Head of caudate nucleus (tissue), 42 donors: ENCODE measurements at regions not wholly inside any gene's neighbourhood (a gene's known extent, or its start where the extent isn't known, plus 50 kb on each side); places are given as distances from the start of the nearest gene placed in this dataset.
A peak's percentile ranks its signal among the peaks of the same experiment; 100 is the strongest.
"Not testable (repeated sequence)": the region's sequence is repeated elsewhere in the genome, so short reads cannot be mapped to it uniquely, and the experiment has no call there.

ENCODE experiments used
- DNase-seq, 42 donors: peaks; one replicate each; pipeline versions ENCODE4 v3.0.0 to v3.0.0-alpha.2; 2020 to 2021; ENCODE audit warnings: mixed read lengths in 7 of 42
- intact Hi-C: fragments of 100-400 bp; cut with DNase I; formaldehyde crosslinking; loops from one replicate; pipeline ENCODE4 v1.15.0; 2022

GRCh38 chrX:146119074-146119473, 301.4 kb downstream of the SLITRK2 start:
- DNase-seq, intact Hi-C loops: not testable (repeated sequence)

DNA sequence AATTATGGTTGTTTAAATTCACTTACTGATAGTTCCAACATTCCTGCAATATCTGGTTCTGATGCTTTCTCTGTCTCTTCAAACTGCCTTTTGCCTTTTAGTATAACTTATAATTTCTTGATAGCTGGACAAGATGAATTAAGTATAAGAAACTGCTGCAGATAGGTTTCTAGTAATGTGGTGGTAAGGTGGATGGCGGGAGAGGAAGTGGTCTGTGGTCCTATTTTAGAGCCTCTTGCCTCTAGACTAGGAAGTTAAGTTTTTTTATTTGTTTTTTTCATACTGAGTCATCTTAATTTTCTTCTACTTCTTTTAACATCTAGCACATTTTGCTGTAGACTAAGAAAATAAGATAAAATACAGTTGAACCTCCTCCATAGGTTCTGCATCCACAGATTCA, 310.0 kb downstream of the SLITRK2 start:
- intact Hi-C loops, result no loop called here
- no peak for DNase-seq

- intact Hi-C loops, result no loop called here
- no peak for DNase-seq
These were observed 323.6 kb downstream of the SLITRK2 start for GRCh38 chrX:146141221-146141620.

DNA sequence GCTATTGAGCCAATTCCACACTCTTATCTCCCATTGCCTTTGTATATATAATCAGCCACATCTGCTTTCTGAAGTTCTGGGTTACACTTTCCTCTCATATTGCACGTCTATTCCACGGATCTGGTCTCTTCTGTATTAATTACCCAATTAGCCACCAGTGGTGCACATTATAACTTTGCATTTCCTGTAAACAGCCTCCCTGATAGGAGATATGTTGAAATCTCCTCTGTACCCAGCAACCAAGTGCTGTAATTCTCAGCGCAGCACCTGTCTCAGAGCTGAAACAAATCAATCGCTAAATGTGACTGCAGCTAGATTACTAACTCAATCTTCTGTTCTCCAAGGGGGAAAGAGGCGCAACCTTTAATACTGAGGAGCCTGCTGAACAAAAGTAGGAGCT, 326.4 kb downstream of the SLITRK2 start:
- DNase-seq, result no peak
- intact Hi-C loops, result no loop called here

DNA sequence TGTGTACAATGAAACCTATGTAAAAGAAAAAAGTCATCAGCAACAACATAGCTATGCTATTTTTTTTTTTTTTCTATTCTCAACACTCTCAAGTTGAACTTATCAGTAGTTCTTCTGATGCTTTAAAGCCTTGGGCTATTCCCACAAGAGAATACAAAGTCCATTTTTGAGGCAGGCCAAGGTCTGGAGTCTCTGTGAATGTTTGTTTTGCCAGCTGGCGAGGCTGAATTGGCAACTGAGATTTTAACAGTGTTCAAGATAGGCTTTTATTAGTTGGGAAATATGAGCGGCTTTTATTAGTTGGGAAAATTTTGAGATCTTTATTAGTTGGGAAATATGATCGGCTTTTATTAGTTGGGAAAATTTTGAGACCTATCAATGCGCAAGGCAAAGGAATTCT, 336.6 kb downstream of the SLITRK2 start:
- peak in 1 of 42 donors; percentile 1 for DNase-seq
- intact Hi-C loops, result no loop called here

DNA sequence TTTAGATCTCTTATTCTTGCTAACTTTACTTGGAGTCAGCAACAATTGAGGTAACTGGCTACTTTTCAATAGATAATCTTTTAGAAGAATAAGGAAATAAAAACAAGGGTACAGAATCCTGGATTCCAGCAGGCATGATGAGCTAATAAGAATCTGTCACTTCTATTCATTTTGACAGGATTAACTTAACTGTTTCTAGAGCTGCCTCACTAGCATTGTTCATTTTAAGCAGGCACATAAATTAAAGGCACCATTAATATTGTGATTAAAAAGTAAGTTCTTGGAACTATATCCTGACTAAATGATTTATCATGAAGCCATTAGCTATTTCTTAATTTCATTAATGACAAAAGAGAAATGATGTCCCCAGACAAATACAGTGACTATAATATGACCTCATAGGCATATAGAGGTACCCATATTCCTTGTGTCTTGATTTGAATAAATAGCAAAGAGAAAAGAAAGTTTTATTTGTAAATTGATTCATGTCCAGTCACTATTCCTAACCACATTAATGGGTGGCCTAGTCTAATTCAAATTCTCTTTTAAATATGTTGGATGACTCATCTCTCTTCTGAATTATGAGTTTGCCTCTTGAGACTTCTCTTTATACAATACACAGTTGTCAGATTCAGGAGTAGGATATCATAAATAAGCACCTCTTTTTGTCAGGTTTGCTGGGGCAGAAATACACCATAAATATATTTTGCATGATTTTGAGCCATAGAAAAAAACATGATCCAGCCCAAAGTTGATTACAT, 343.0 kb downstream of the SLITRK2 start:
- DNase-seq, result no peak
- intact Hi-C loops, result no loop called here

- DNase-seq, result no peak
- intact Hi-C loops, result no loop called here
These were observed 356.1 kb downstream of the SLITRK2 start for GRCh38 chrX:146173742-146174141.

GRCh38 chrX:146181858-146182257, 364.2 kb downstream of the SLITRK2 start:
- DNase-seq, result no peak
- intact Hi-C loops, result no loop called here

- DNase-seq, result no peak
- intact Hi-C loops, result no loop called here
These were observed 368.9 kb downstream of the SLITRK2 start for GRCh38 chrX:146186540-146186939.

DNA sequence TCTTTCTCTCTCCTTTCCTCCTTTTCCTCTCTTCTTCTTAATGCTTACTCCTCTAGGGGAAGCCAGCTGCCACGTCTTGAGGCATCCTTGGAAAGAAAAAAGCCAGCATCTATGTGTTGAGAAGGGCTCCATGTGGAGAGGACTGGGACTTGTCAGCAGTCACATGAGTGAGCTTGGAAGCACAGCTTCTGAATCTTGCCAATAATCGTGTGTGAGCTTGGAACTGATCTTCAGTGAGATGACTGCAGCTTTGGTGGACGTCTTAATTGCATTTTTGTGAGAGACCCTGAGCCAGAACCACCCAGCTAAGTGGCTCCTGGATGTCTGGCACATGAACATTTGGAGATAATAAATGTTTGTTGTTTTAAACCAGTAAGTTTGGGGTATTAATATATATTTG, 371.7 kb downstream of the SLITRK2 start:
- intact Hi-C loops, result no loop called here
- peak in 1 of 42 donors; percentile 1 for DNase-seq

GRCh38 chrX:146208821-146209220, 391.2 kb downstream of the SLITRK2 start:
- intact Hi-C loops, result no loop called here
- DNase-seq, result no peak

DNA sequence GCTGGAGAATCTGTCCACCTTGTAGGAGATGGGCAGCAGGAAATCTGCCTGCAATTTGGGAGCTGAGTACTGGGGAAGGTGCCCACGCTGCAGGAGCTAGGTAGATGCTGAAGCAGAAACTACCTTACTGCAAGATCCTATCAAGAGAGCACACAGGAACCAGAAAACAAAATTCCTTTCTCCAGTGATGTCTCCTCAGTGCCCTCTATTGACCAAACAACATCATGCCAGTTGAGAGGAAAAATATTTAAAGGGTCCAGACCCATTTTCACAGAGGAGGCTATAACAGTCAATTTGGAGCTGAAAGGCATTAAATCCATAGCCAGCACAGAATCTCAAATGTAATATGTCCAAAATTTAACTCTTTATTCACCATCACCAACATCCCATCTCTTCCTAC, 406.8 kb downstream of the SLITRK2 start:
- intact Hi-C loops, result no loop called here
- no peak for DNase-seq

DNA sequence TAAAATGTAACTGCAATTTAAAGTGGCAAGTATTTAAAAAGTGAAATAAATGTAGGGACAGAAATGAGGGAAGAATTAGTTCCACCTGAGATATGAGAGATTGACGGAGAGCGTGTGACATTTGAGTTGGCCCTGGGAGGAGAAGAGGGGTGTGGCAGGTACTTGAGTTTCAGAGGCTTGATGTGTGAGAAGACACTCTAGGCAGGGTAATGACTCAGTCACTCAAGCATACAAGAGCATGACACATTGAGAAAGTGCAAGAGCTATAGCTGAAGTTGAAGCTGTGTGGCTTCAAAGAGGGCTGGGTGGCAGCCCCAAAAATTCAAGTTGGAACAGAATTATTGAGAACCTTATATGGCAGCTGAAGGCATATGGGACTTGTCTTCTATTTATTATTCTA, 420.5 kb downstream of the SLITRK2 start:
- intact Hi-C loops, result no loop called here
- no peak for DNase-seq

GRCh38 chrX:146241902-146242301, 424.3 kb downstream of the SLITRK2 start:
- intact Hi-C loops, result no loop called here
- no peak for DNase-seq

DNA sequence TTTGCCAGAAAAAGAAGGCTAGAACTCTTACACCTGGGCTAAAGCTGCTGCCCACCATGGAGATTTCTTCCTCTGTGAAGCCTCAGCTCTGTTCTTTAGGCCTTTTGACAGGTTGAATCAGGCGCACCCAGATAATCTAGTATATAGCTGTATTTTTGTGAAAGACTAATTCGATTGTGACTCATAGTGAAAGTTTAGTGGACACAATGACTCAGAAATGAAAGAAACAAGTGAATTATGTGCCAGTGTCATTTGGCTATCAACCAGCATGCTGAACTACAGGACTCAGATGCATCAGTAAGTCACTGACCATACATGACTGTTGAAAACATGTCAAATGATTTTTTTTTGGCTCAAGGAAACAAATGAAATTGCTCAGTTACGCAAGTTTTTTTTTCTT, 425.4 kb downstream of the SLITRK2 start:
- no peak for DNase-seq
- intact Hi-C loops, result no loop called here

- DNase-seq, result no peak
- intact Hi-C loops, result no loop called here
These were observed 441.6 kb downstream of the SLITRK2 start for GRCh38 chrX:146259207-146259606.

DNA sequence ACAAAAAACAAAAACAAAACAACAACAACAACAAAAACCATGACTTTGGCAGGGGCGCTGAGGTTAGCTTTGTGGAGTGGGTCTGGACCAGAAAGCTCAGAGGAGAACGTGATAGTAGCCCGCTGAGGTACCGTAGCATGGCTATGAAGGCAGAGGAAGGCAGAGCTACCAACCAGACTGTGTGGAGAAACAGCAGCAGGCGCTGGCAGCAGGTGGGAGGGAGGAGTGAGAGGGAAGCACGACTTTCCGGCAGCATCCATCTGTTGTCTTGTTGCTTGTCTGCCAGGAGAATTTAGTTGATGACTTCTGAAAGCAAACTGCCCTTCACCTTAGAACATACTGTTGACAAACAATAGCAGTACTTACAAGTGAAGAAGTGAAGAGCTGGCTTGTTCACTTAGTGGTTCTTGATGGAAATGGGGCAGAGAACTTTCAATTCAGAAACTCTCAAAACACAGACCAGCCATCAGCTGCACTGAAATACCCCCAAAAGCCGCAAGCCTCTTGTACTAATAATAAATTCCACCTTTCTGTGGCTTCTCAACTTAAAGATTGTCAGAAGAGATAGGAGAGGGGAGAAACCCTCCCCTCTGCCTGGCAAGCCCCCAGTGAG, 447.2 kb downstream of the SLITRK2 start:
- DNase-seq, result no peak
- intact Hi-C loops, result no loop called here

GRCh38 chrX:146278381-146278780, 460.8 kb downstream of the SLITRK2 start:
- peak in 9 of 42 donors; percentile 1 to 21 (median 8) for DNase-seq
- intact Hi-C loops, result no loop called here
